ENCODE measurements at regions not wholly inside any gene's neighbourhood (a gene's known extent, or its start where the extent isn't known, plus 50 kb on each side); places are given as distances from the start of the nearest gene placed in this dataset.

GRCh38 chr10:131015271-131015670, 296.2 kb downstream of the TCERG1L start:
- WGBS, 2 donors = 84 to 87% methylated on average over 9 of the region's 9 CpGs
- Histone ChIP-seq H3K9me3 (no peaks in the 10 kb centered on the region), H3K27ac (no peak overlapping the region), H3K4me1 (no peaks in the 10 kb centered on the region), H3K4me3 (no peak overlapping the region), H3K27me3 (peaks cover 0 to 32% (median 6%) of the 10 kb centered on the region in 7 donors), H3K36me3 (no peaks in the 10 kb centered on the region)
- DNase-seq (no peak), ATAC-seq (no peak)
- no peak for TF ChIP-seq CTCF (IDR thresholded peaks at IDR 0.05)
- intact Hi-C loops (cut with DNase I) = no loop called here

GRCh38 chr10:131016556-131016955, 295.0 kb downstream of the TCERG1L start:
- H3K9me3 ChIP-seq = no peaks in the 10 kb centered on the region
- H3K27ac ChIP-seq = no peak overlapping the region
- H3K36me3 ChIP-seq = no peaks in the 10 kb centered on the region
- intact Hi-C loops (cut with DNase I) = no loop called here
- TF ChIP-seq CTCF (IDR thresholded peaks at IDR 0.05) = no peak
- H3K27me3 ChIP-seq = peaks cover 0 to 34% (median 8%) of the 10 kb centered on the region in 7 donors
- no peak for DNase-seq
- 90 to 91% methylated on average over 7 of the region's 7 CpGs for WGBS, 2 donors
- H3K4me3 ChIP-seq = no peak overlapping the region
- H3K4me1 ChIP-seq = no peaks in the 10 kb centered on the region
- no peak for ATAC-seq

- no peak for TF ChIP-seq CTCF (IDR thresholded peaks at IDR 0.05)
- ATAC-seq (no peak), DNase-seq (no peak)
- Histone ChIP-seq H3K27me3 (peaks cover 0 to 39% (median 16%) of the 10 kb centered on the region in 7 donors), H3K4me1 (no peaks in the 10 kb centered on the region), H3K9me3 (no peaks in the 10 kb centered on the region), H3K27ac (no peak overlapping the region), H3K4me3 (no peak overlapping the region), H3K36me3 (no peaks in the 10 kb centered on the region)
- 85 to 89% methylated on average over 9 of the region's 9 CpGs for WGBS, 2 donors
- intact Hi-C loops (cut with DNase I) = no loop called here
These were observed 293.8 kb downstream of the TCERG1L start for GRCh38 chr10:131017566-131018285.

- TF ChIP-seq CTCF (IDR thresholded peaks at IDR 0.05) = no peak
- DNase-seq (no peak), ATAC-seq (no peak)
- Histone ChIP-seq H3K36me3 (no peaks in the 10 kb centered on the region), H3K27ac (no peak overlapping the region), H3K27me3 (peaks cover 0 to 44% (median 29%) of the 10 kb centered on the region in 7 donors), H3K9me3 (no peaks in the 10 kb centered on the region), H3K4me3 (no peak overlapping the region), H3K4me1 (no peaks in the 10 kb centered on the region)
- intact Hi-C loops (cut with DNase I) = no loop called here
- 49 to 50% methylated on average over 14 of the region's 14 CpGs for WGBS, 2 donors
These were observed 292.5 kb downstream of the TCERG1L start for GRCh38 chr10:131018886-131019500.
